GM19239 (cell line): ENCODE measurements at regions not wholly inside any gene's neighbourhood (a gene's known extent, or its start where the extent isn't known, plus 50 kb on each side); places are given as distances from the start of the nearest gene placed in this dataset.
A peak's percentile ranks its signal among the peaks of the same experiment; 100 is the strongest.
"Not testable (repeated sequence)": the region's sequence is repeated elsewhere in the genome, so short reads cannot be mapped to it uniquely, and the experiment has no call there.

Experiments
- DNase-seq: peaks from one replicate; pipeline ENCODE4 v3.0.0; 2011; ENCODE audit warnings: low spot score; ENCODE audit not compliant: insufficient read length
- FAIRE-seq: peaks from 2 replicates; lab custom pipeline; 2011; peaks lifted over from hg19 to GRCh38; lab: Jason Lieb, UNC

- not testable (repeated sequence) for FAIRE-seq, DNase-seq
Measured at GRCh38 chr14:106327702-106328353, 801.4 kb downstream of the TMEM121 start.

DNA sequence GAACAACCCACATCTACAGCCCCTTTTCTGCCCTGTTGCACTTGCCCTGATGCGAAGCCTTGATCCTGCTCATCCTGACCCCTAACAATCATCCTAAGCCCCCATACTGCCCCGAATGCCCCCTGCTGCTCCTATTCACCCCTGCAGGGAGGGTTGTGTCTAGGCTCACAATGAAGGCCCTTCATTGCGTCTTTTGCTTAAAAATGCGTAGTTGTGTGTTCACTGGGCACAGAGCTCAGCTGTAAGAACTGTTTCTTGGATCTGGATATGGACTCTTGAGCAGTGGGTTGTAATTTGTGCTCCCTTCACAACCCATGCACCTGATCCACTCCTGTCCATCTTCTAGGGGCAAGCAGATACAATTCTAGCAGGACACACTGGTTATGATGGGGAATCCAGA, 802.9 kb downstream of the TMEM121 start:
- FAIRE-seq, DNase-seq: not testable (repeated sequence)

DNA sequence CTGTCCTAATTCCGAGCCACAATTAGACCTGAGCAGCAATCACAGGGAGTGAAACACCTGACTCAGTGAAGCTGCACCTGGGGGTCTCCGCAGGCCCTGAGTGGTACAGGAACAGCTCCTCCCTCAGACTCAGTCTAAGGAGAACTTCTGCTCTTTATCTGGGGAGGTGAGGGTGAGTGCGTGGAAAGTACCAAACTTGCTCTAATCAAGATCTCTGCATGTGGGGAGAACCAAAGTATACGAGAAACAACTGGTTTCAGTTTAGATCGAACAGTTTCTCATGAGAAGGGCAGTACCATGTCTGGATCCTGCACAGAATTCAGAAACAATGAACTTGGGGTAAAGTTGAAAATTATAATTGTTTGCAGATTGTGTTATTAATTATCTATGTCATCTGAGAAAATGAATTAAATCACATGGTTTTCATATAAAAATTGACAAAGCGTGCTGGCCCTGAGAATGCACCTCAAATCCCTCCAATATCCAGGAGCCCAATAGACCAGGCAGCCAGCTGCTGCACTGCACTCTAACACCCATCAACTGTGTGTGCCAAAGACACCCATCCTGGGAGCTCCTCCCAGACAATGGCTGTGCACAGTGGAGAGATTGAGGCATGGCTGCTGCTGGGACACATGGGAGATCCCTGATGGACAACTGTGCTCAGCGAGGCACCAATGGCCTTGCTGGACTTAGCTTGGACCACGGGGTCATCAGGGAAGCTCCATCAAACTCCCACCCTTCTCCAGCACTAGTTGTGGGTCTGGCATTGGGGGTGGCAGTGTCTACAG, 803.8 kb downstream of the TMEM121 start:
- not testable (repeated sequence) for DNase-seq, FAIRE-seq

GRCh38 chr14:106334428-106335109, 808.2 kb downstream of the TMEM121 start:
- not testable (repeated sequence) for FAIRE-seq, DNase-seq

DNA sequence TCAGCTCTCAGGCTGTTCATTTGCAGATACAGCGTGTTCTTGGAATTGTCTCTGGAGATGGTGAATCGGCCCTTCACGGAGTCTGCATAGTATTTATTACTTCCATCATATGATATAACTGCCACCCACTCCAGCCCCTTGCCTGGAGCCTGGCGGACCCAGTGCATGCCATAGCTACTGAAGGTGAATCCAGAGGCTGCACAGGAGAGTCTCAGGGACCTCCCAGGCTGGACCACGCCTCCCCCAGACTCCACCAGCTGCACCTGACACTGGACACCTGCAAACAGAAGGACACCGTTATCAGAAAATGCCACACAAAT, 808.7 kb downstream of the TMEM121 start:
- FAIRE-seq, DNase-seq: not testable (repeated sequence)

DNA sequence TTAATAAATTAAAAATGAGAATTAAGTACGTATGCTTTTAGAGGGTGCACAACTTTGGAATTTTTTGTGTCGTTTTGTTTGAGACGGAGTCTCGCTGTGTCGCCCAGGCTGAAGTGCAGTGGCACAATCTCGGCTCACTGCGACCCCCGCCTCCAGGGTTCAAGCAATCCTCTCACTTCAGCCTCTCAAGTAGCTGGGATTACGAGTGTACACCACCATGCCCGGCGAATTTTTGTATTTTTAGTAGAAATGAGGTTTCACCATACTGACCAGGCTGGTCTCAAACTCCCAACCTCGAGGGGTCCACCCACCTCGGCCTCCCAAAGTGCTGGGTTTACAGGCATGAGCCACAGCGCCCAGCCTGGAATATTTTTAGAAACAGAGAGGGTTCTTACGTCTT, 812.4 kb downstream of the TMEM121 start:
- not testable (repeated sequence) for FAIRE-seq

DNA sequence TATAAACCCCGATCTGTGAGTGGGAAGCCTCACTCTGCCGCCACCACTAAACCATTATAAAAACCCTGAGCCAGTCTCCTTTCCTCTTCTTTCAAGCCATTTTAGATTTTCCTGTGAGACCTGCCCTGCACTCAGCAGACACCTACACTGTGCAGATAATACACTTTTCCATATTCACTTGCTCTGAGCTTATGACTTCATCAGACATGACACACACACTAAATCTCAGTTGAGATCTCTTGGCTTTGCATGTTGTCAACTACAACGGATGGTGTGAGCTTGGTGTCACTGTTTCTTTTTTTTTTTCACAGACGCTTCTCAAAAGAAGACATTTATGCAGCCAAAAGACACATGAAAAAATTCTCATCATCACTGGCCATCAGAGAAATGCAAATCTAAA, 814.3 kb downstream of the TMEM121 start:
- DNase-seq, FAIRE-seq: not testable (repeated sequence)

More for the DNA sequence above, 812.4 kb downstream of the TMEM121 start:
- not testable (repeated sequence) for DNase-seq

GRCh38 chr14:106341161-106341560, 814.8 kb downstream of the TMEM121 start:
- FAIRE-seq, DNase-seq: not testable (repeated sequence)

GRCh38 chr14:106343626-106344025, 817.2 kb downstream of the TMEM121 start:
- FAIRE-seq (no peak), DNase-seq (no peak)

GRCh38 chr14:106344065-106344614, 817.8 kb downstream of the TMEM121 start:
- FAIRE-seq = peak; percentile 4
- not testable (repeated sequence) for DNase-seq

GRCh38 chr14:106344791-106345479, 818.6 kb downstream of the TMEM121 start:
- not testable (repeated sequence) for DNase-seq, FAIRE-seq

GRCh38 chr14:106346084-106346483, 819.7 kb downstream of the TMEM121 start:
- FAIRE-seq = no peak
- no peak for DNase-seq

GRCh38 chr14:106346534-106347290, 820.3 kb downstream of the TMEM121 start:
- no peak for FAIRE-seq
- no peak for DNase-seq

DNA sequence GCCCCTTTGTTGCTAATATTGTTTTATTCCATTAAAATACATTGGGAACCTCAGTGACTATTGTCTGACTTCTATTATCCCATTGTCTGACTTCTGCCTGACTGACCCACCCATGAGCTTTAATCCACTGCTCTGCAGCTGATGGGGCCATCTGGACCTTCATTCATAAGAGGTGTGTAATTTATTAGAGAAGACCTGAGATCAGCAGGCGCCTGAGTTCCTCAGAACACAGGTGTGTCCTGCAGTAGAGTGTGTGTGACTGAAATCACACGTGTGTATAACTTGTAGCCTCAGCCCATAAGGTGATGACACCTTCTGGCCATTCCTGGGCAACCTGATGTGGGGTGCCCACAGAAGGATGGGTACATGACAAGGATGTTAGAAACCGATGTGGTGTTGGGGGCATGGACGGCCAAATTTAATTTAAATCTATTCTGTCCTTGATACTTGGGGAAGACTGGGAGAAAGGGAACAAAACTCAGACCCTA, 821.0 kb downstream of the TMEM121 start:
- FAIRE-seq (no peak), DNase-seq (no peak)

GRCh38 chr14:106347890-106348755, 821.7 kb downstream of the TMEM121 start:
- DNase-seq (no peak), FAIRE-seq (no peak)

GRCh38 chr14:106348873-106349540, 822.6 kb downstream of the TMEM121 start:
- DNase-seq = not testable (repeated sequence)
- peak; percentile 73 for FAIRE-seq

DNA sequence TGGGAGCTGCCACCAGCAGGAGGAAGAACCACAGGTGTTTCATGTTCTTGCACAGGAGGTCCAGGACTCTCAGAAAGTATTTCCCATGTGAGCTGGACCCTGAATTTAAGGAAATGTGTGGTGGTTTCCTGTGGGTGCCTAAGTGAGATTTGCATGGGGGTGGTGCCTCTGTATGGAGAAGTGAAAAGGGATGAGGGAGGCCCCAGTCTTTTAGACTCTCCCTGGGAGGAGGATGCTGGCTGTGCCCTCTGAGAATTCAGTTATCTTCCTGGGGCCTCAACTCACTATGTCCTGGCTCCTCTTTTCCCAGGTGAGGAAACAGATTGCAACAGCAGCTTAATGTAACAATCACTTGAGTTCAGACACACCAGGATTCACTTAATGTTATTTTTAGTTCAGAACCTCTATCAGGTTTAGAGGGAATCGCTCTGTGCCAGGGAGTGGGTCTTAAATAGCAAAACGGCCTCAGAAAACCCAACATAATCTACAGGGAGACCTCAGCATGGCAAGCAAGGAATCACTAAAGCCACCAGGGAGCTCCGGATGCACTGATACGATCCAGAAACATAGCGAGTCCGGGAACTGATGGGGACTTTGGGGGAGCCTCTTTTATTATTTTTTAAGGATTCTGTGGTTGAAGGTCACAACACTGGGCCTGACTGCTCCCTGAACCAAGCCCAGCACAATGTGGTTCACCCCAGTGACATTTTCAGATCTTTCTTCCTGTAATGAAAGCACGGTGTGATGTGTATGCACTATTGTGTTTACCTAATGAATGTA, 823.5 kb downstream of the TMEM121 start:
- not testable (repeated sequence) for FAIRE-seq, DNase-seq
